ENCODE measurements at regions not wholly inside any gene's neighbourhood (a gene's known extent, or its start where the extent isn't known, plus 50 kb on each side); places are given as distances from the start of the nearest gene placed in this dataset.

DNA sequence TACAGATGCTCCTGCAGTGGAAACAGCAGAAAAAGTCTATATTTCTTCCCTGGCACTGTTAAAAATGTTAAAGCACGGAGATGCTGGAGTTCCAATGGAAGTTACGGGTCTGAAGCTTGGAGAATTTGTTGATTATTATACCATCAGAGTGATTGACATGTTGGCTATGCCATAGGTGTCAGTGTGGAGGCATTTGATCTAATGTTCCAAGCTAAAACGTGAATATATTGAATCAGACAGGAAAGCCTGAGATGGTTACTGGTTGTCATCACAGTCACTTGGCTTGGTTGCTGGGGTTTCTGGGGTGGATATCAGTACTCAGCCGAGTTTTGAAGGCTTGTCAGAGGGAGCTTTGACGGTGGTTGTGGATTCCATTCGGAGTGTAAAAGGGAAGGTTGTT lies 262.9 kb upstream of the CNTNAP5 start:
- TF ChIP-seq HDGF (IDR thresholded peaks at IDR 0.05; ENCODE audit: borderline replicate concordance) (no peak), ARNT (IDR thresholded peaks at IDR 0.05) (no peak), SUZ12 (IDR thresholded peaks at IDR 0.05) (no peak), FOXK2 (IDR thresholded peaks at IDR 0.05) (no peak), ELF4 (IDR thresholded peaks at IDR 0.05) (no peak), FOXM1 (IDR thresholded peaks at IDR 0.05; ENCODE audit: borderline replicate concordance) (no peak), NFRKB (IDR thresholded peaks at IDR 0.05) (no peak), TARDBP (IDR thresholded peaks at IDR 0.05) (no peak), FOXA1 (IDR thresholded peaks at IDR 0.05) (no peak), L3MBTL2 (conservative IDR thresholded peaks at IDR 0.05) (no peak), CTBP1 (IDR thresholded peaks at IDR 0.05; ENCODE audit: borderline replicate concordance) (no peak), LEF1 (IDR thresholded peaks at IDR 0.05; ENCODE audit: borderline replicate concordance) (no peak), SP1 (IDR thresholded peaks at IDR 0.05) (no peak), ZNF384 (IDR thresholded peaks at IDR 0.05) (no peak), BHLHE40 (IDR thresholded peaks at IDR 0.05; ENCODE audit: borderline replicate concordance) (no peak)
- TF ChIP-seq, protein P1, sequence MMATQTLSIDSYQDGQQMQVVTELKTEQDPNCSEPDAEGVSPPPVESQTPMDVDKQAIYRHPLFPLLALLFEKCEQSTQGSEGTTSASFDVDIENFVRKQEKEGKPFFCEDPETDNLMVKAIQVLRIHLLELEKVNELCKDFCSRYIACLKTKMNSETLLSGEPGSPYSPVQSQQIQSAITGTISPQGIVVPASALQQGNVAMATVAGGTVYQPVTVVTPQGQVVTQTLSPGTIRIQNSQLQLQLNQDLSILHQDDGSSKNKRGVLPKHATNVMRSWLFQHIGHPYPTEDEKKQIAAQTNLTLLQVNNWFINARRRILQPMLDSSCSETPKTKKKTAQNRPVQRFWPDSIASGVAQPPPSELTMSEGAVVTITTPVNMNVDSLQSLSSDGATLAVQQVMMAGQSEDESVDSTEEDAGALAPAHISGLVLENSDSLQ (IDR thresholded peaks at IDR 0.05), result no peak
- no peak for DNase-seq (ENCODE audit: extremely low spot score)
- POLR2A ChIA-PET, result no interaction called here
- CTCF ChIA-PET, result no interaction called here

DNA sequence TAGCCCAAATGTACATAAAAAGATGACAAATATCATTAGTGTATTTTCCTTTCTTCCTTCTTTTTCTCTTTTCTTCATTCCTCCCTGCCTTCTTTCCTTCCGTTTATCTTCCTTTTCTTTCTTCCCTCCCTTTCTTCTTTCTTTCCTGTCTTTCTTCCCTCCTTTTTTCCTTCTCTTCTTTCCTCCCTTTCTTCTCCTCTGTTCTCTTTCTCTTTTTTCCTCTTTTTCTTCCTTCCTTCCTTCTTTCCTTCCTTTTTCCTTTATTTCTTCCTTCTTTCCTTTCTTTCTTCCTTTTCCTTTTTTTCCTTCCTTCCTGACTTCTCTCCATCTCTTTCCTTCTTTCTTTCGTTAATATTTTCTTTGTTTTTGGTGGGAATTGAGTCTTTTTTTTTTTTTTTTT lies 256.9 kb upstream of the CNTNAP5 start:
- POLR2A ChIA-PET, result no interaction called here
- CTCF ChIA-PET, result no interaction called here
- TF ChIP-seq ARNT (IDR thresholded peaks at IDR 0.05) (no peak), SUZ12 (IDR thresholded peaks at IDR 0.05) (no peak), L3MBTL2 (conservative IDR thresholded peaks at IDR 0.05) (no peak), ELF4 (IDR thresholded peaks at IDR 0.05) (no peak), ZNF384 (IDR thresholded peaks at IDR 0.05) (no peak), BHLHE40 (IDR thresholded peaks at IDR 0.05; ENCODE audit: borderline replicate concordance) (no peak), FOXK2 (IDR thresholded peaks at IDR 0.05) (no peak), LEF1 (IDR thresholded peaks at IDR 0.05; ENCODE audit: borderline replicate concordance) (no peak), HDGF (IDR thresholded peaks at IDR 0.05; ENCODE audit: borderline replicate concordance) (no peak), FOXM1 (IDR thresholded peaks at IDR 0.05; ENCODE audit: borderline replicate concordance) (no peak), FOXA1 (IDR thresholded peaks at IDR 0.05) (no peak), CTBP1 (IDR thresholded peaks at IDR 0.05; ENCODE audit: borderline replicate concordance) (no peak)
- DNase-seq (ENCODE audit: extremely low spot score), result no peak

DNA sequence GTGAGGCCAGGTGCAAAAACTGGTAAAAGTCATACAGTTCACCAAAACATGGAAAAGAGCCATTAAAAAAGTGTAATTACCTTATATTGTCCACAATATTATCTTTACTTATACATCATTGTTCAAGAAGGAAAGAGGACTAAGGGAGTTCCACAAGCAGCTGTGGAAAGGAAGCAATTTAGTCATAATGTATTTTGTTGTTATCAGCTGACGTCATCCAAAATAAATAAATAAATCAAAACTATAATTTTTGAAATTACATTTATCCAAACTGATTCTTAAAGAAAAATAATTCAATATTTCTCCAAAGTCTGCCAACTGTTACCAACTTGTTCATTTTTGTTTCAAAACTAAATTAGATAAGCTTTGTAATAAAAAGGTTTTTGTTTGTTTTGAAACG lies 256.1 kb upstream of the CNTNAP5 start:
- DNase-seq (ENCODE audit: extremely low spot score), result no peak
- no peak for TF ChIP-seq ELF4 (IDR thresholded peaks at IDR 0.05)
- TF ChIP-seq FOXK2 (IDR thresholded peaks at IDR 0.05), result no peak
- TF ChIP-seq TARDBP (IDR thresholded peaks at IDR 0.05), result no peak
- no peak for TF ChIP-seq ARNT (IDR thresholded peaks at IDR 0.05)
- no peak for TF ChIP-seq CTBP1 (IDR thresholded peaks at IDR 0.05; ENCODE audit: borderline replicate concordance)
- no peak for TF ChIP-seq HDGF (IDR thresholded peaks at IDR 0.05; ENCODE audit: borderline replicate concordance)
- no peak for TF ChIP-seq ZNF384 (IDR thresholded peaks at IDR 0.05)
- no peak for TF ChIP-seq SUZ12 (IDR thresholded peaks at IDR 0.05)
- no peak for TF ChIP-seq L3MBTL2 (conservative IDR thresholded peaks at IDR 0.05)
- TF ChIP-seq LEF1 (IDR thresholded peaks at IDR 0.05; ENCODE audit: borderline replicate concordance), result no peak
- TF ChIP-seq FOXA1 (IDR thresholded peaks at IDR 0.05), result no peak
- no peak for TF ChIP-seq NFRKB (IDR thresholded peaks at IDR 0.05)
- TF ChIP-seq BHLHE40 (IDR thresholded peaks at IDR 0.05; ENCODE audit: borderline replicate concordance), result no peak
- no peak for TF ChIP-seq FOXM1 (IDR thresholded peaks at IDR 0.05; ENCODE audit: borderline replicate concordance)
- no peak for TF ChIP-seq SP1 (IDR thresholded peaks at IDR 0.05)
- CTCF ChIA-PET, result no interaction called here
- POLR2A ChIA-PET, result no interaction called here

DNA sequence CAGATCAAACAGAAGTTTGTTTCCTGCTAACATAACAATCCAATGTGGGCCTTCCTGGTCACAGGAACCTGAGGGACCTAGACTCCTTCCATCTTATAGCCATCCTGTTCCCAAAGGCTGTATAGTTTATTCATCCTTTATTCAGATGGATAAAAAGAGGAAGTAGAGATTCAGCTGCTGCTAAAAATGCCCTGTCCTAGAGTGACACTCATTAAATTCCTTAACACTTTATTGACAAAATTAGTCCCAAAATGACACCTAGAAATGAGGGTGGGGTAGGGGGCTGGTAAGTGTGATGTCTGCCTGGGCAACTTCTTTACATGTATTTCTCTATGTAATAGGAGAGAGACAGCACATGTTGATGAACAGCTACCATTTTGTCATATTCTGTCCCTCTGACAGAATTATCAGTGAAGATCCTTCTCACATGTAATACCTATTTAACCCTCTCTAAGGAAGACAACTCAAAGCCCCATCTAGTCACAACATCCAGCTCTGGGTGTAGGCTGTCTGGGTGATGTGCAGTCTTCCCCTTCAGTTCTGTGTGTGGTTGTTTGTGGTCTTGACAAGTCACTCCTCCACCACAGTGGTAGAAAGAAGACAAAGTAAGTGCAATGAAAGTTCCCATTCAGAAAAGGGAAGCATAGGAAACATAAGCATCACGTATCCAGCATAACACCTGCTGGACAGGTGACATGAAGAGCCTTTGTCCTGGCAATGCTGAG lies 253.9 kb upstream of the CNTNAP5 start:
- POLR2A ChIA-PET, result no interaction called here
- CTCF ChIA-PET, result no interaction called here
- TF ChIP-seq BHLHE40 (IDR thresholded peaks at IDR 0.05; ENCODE audit: borderline replicate concordance) (no peak), L3MBTL2 (conservative IDR thresholded peaks at IDR 0.05) (no peak), FOXA1 (IDR thresholded peaks at IDR 0.05) (no peak), FOXM1 (IDR thresholded peaks at IDR 0.05; ENCODE audit: borderline replicate concordance) (no peak), CTBP1 (IDR thresholded peaks at IDR 0.05; ENCODE audit: borderline replicate concordance) (no peak), FOXK2 (IDR thresholded peaks at IDR 0.05) (no peak), ELF4 (IDR thresholded peaks at IDR 0.05) (no peak), ARNT (IDR thresholded peaks at IDR 0.05) (no peak), LEF1 (IDR thresholded peaks at IDR 0.05; ENCODE audit: borderline replicate concordance) (no peak), SP1 (IDR thresholded peaks at IDR 0.05) (no peak), ZNF384 (IDR thresholded peaks at IDR 0.05) (no peak), HDGF (IDR thresholded peaks at IDR 0.05; ENCODE audit: borderline replicate concordance) (no peak), TARDBP (IDR thresholded peaks at IDR 0.05) (no peak)
- TF ChIP-seq, protein P1 (IDR thresholded peaks at IDR 0.05), result no peak
- DNase-seq (ENCODE audit: extremely low spot score), result no peak

DNA sequence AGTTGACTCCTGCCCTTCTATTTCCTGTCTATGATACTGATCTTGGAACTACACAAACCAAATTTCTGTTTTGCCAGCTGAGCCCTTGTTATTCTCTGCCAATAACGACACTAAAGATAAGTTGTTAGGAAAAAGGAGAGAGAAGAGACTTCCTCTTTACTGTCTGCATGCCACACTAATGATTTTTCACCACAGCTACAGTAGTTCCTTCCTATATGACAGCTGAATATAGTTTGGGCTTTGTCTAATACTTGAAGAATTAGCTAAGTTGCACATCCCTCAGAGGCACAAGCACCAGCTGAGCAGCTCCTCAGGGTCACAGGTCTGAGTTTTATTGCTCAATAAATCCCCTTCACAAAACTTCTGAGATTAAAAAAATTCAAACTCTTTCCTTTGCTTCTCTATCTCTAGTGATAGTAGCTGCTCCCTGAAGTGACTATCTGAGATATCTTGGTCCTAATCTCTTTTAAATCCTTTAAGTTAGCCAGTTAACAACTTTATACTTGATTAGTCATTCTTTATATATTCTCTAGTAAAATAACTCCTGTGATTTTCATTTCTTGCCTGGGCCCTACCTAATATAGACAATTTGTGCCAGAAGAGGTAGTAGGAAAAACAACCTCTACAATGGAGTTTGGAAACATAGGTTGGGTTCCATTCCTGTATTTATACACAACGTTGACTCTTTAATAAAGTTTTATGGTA lies 253.0 kb upstream of the CNTNAP5 start:
- DNase-seq (ENCODE audit: extremely low spot score), result no peak
- TF ChIP-seq FOXM1 (IDR thresholded peaks at IDR 0.05; ENCODE audit: borderline replicate concordance) (no peak), NFRKB (IDR thresholded peaks at IDR 0.05) (no peak), ARNT (IDR thresholded peaks at IDR 0.05) (no peak), HDGF (IDR thresholded peaks at IDR 0.05; ENCODE audit: borderline replicate concordance) (no peak), TARDBP (IDR thresholded peaks at IDR 0.05) (no peak), FOXA1 (IDR thresholded peaks at IDR 0.05) (no peak), FOXK2 (IDR thresholded peaks at IDR 0.05) (no peak), LEF1 (IDR thresholded peaks at IDR 0.05; ENCODE audit: borderline replicate concordance) (no peak), SP1 (IDR thresholded peaks at IDR 0.05) (no peak), ELF4 (IDR thresholded peaks at IDR 0.05) (no peak), SUZ12 (IDR thresholded peaks at IDR 0.05) (no peak), BHLHE40 (IDR thresholded peaks at IDR 0.05; ENCODE audit: borderline replicate concordance) (no peak)
- TF ChIP-seq, protein P1 (IDR thresholded peaks at IDR 0.05), result no peak
- ChIA-PET CTCF (no interaction called here), POLR2A (no interaction called here)
